Esophagus squamous epithelium (tissue), 5 donors: ENCODE measurements at regions not wholly inside any gene's neighbourhood (a gene's known extent, or its start where the extent isn't known, plus 50 kb on each side); places are given as distances from the start of the nearest gene placed in this dataset.

Experiments used
- DNase-seq: peaks from one replicate; lab custom pipeline; 2025; lab: John Stamatoyannopoulos, UW
- H3K27ac ChIP-seq, 4 donors: fragments of 200-600 bp; sonication (generic); one replicate each; pipeline ENCODE4 v1.5.1; 2016 to 2019; ENCODE audit warnings: mild to moderate bottlenecking in 1 of 4
- H3K27me3 ChIP-seq, 4 donors: fragments of 200-600 bp; sonication (generic); 1 replicate in 3 of 4; 2 replicates in 1 of 4; pipeline versions ENCODE4 v1.5.1 to v1.6.0; 2017 to 2021; ENCODE audit warnings: antibody characterized with exemption in 1 of 4
- H3K36me3 ChIP-seq, 3 donors: fragments of 200-600 bp; sonication (generic); one replicate each; pipeline ENCODE4 v1.5.1; 2016 to 2019
- H3K4me1 ChIP-seq, 3 donors: fragments of 200-600 bp; sonication (generic); one replicate each; pipeline ENCODE4 v1.5.1; 2017 to 2019
- H3K4me3 ChIP-seq, 4 donors: fragments of 200-600 bp; sonication (generic); 1 replicate in 3 of 4; 2 replicates in 1 of 4; pipeline ENCODE4 v1.5.1; 2016 to 2019; ENCODE audit warnings: mild to moderate bottlenecking in 2 of 4, moderate library complexity in 1 of 4
- H3K9me3 ChIP-seq, 3 donors: fragments of 200-600 bp; sonication (generic); one replicate each; pipeline ENCODE4 v1.5.1; 2016 to 2019
- POLR2A ChIP-seq, 4 donors: fragments of 450-650 bp; IDR thresholded peaks; one replicate each; pipeline ENCODE4 v1.6.1; 2017; ENCODE audit warnings: antibody characterized with exemption in 4 of 4, mild to moderate bottlenecking in 4 of 4, moderate library complexity in 3 of 4
- WGBS, 2 donors: methylation state at CpG; one replicate each; pipeline ENCODE4 v1.1.5; 2018; 5-methylcytosine and 5-hydroxymethylcytosine counted together
- intact Hi-C: fragments of 100-400 bp; cut with DNase I; formaldehyde crosslinking; loops from one replicate; pipeline ENCODE4 v1.15.0; 2022
- TF ChIP-seq, protein P1 (sequence below), 6 experiments: fragments of 450-650 bp in 4 of 6; fragments of 200-600 bp in 2 of 6; sonication (generic) in 2 of 6; IDR thresholded peaks; one replicate each; pipeline ENCODE4 v1.5.1; 2016 to 2019; ENCODE audit warnings: antibody characterized with exemption in 6 of 6, mild to moderate bottlenecking in 4 of 6, moderate library complexity in 4 of 6
- donor health status: DM: yes; HTN: yes; CAD: no.

DNA sequence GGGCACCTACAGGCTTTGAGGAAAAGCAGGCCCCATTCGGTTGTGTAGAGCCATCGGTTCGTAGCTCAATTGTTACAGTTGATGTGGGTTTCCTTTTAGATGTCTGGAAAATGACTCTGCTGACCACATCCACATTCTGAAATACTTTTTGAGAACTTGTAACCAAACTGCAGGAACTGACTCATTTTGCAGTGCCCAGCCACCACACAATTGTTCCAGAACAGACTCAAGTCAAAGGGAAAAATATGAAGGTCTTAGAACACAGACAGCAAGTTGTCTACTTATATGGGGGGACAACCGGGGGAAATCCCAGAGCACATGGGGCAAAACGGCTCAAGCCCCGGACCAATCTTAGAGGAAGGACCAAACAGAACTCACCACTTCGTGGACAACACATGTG, 557.6 kb upstream of the DIPK2B start:
- H3K4me3 ChIP-seq = no peak overlapping the region
- H3K27ac ChIP-seq = peak overlapping the region in 2 of 4 donors; percentile 47 to 59
- peaks cover 0 to 15% (median 0%) of the 10 kb centered on the region in 3 donors for H3K36me3 ChIP-seq
- no peaks in the 10 kb centered on the region for H3K27me3 ChIP-seq
- H3K4me1 ChIP-seq = peaks cover 6 to 73% (median 9%) of the 10 kb centered on the region in 3 donors
- WGBS, 2 donors = 44 to 60% methylated on average over 6 to 7 of the region's 7 CpGs
- intact Hi-C loops = no loop called here
- DNase-seq = no peak
- TF ChIP-seq POLR2A (IDR thresholded peaks at IDR 0.05) = peak in 1 of 4 donors; percentile 11
- TF ChIP-seq, protein P1, sequence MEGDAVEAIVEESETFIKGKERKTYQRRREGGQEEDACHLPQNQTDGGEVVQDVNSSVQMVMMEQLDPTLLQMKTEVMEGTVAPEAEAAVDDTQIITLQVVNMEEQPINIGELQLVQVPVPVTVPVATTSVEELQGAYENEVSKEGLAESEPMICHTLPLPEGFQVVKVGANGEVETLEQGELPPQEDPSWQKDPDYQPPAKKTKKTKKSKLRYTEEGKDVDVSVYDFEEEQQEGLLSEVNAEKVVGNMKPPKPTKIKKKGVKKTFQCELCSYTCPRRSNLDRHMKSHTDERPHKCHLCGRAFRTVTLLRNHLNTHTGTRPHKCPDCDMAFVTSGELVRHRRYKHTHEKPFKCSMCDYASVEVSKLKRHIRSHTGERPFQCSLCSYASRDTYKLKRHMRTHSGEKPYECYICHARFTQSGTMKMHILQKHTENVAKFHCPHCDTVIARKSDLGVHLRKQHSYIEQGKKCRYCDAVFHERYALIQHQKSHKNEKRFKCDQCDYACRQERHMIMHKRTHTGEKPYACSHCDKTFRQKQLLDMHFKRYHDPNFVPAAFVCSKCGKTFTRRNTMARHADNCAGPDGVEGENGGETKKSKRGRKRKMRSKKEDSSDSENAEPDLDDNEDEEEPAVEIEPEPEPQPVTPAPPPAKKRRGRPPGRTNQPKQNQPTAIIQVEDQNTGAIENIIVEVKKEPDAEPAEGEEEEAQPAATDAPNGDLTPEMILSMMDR (IDR thresholded peaks at IDR 0.05) = no peak
- no peaks in the 10 kb centered on the region for H3K9me3 ChIP-seq

DNA sequence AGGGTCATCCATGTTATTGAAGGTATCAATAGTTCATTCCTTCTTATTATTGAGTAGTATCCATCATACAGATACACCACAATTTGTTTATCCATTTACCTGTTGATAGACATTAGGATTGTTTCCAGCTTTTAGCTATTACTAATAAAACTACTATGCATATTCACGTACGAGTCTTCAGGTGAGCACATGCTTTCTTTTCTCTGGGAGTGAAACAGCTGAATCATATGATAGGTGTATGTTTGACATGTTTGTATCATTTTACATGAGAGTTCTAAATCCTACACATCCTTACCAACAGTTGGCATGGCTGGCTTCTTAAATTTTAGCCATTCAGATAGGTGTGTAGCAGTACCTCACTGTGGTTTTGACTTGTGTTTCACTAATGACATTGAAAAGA, 556.6 kb upstream of the DIPK2B start:
- intact Hi-C loops = no loop called here
- Histone ChIP-seq H3K4me3 (no peak overlapping the region), H3K36me3 (peaks cover 0 to 15% (median 0%) of the 10 kb centered on the region in 3 donors), H3K27me3 (no peaks in the 10 kb centered on the region), H3K27ac (peak overlapping the region in 1 of 4 donors; percentile 15), H3K9me3 (no peaks in the 10 kb centered on the region), H3K4me1 (peaks cover 5 to 73% (median 6%) of the 10 kb centered on the region in 3 donors)
- DNase-seq = no peak
- WGBS, 2 donors = 69 to 72% methylated on average over 2 of the region's 2 CpGs
- TF ChIP-seq, protein P1 (IDR thresholded peaks at IDR 0.05) = no peak
- TF ChIP-seq POLR2A (IDR thresholded peaks at IDR 0.05) = no peak

DNA sequence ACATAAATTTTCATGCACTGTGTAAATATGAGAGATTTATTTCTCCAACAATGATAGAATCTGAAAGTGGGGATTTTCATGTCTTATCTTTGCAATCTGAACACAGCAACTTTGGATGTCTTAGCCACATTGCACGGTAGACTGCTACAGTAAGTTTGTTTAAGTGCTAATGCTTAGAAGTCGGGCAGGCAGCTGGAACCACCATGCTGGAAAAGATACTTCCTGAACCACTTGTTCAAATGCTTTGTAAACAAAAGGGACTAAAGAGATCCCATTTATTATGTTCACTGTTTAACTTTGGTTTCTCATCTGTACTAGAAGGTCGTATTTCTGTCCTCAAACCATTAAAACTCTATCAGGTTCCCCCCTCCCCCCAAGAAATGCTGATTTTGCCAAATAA, 555.9 kb upstream of the DIPK2B start:
- H3K27ac ChIP-seq = peak overlapping the region in 2 of 4 donors; percentile 3 to 15
- H3K9me3 ChIP-seq = no peaks in the 10 kb centered on the region
- peaks cover 5 to 73% (median 6%) of the 10 kb centered on the region in 3 donors for H3K4me1 ChIP-seq
- WGBS, 2 donors = 13 to 23% methylated on average over 3 of the region's 3 CpGs
- TF ChIP-seq, protein P1 (IDR thresholded peaks at IDR 0.05) = no peak
- TF ChIP-seq POLR2A (IDR thresholded peaks at IDR 0.05) = no peak
- peaks cover 0 to 15% (median 0%) of the 10 kb centered on the region in 3 donors for H3K36me3 ChIP-seq
- no peaks in the 10 kb centered on the region for H3K27me3 ChIP-seq
- no peak for DNase-seq
- intact Hi-C loops = no loop called here
- H3K4me3 ChIP-seq = no peak overlapping the region

DNA sequence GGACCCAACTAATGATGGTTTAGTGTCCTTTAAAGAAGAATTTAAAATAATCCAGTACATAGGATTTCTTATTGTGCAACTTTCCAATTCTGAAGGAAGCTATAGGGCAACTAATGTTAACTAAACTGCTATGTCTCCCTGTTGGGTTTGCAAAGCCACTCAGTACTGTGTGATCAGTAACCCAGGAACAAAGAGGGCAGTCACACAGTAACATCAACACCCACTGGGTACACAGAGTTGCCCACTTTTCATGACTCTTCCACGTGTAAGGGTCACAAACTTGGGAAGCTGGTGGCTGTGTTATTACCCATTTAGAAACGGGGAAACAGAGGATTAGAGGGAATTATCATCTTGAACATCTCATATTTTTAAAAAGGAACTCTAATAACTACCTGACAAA, 555.0 kb upstream of the DIPK2B start:
- intact Hi-C loops = no loop called here
- H3K27ac ChIP-seq = no peak overlapping the region
- peaks cover 0 to 10% (median 0%) of the 10 kb centered on the region in 3 donors for H3K36me3 ChIP-seq
- 17% methylated on average over 2 of the region's 2 CpGs; no CpG with 5 or more reads in 1 of the 2 donors for WGBS, 2 donors
- no peak for DNase-seq
- peaks cover 6 to 73% (median 12%) of the 10 kb centered on the region in 3 donors for H3K4me1 ChIP-seq
- H3K4me3 ChIP-seq = no peak overlapping the region
- no peaks in the 10 kb centered on the region for H3K9me3 ChIP-seq
- no peaks in the 10 kb centered on the region for H3K27me3 ChIP-seq
- no peak for TF ChIP-seq POLR2A (IDR thresholded peaks at IDR 0.05)
- TF ChIP-seq, protein P1 (IDR thresholded peaks at IDR 0.05) = no peak

DNA sequence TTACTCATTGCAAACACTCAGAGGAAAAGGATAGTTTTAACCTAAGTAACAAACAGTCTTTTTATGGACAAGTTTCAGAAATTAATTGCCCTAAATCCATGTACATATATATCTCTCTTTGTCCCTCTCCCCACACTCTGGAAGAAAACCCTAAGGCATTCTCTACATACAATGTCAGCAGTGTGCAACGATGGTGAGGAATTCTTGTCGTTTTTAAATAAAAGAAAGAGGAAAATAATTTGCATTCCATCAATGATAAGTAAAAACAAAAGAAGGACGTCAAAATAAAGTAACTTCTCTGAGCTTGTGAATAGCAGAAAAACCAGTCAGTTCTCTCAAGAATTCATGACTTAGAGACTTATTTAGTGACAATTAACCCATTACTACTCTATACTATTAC, 550.5 kb upstream of the DIPK2B start:
- H3K9me3 ChIP-seq = no peaks in the 10 kb centered on the region
- TF ChIP-seq POLR2A (IDR thresholded peaks at IDR 0.05) = no peak
- TF ChIP-seq, protein P1 (IDR thresholded peaks at IDR 0.05) = no peak
- no peak for DNase-seq
- peaks cover 0 to 73% (median 20%) of the 10 kb centered on the region in 3 donors for H3K4me1 ChIP-seq
- H3K27me3 ChIP-seq = no peaks in the 10 kb centered on the region
- intact Hi-C loops = no loop called here
- peak overlapping the region in 2 of 4 donors; percentile 11 to 13 for H3K27ac ChIP-seq
- H3K4me3 ChIP-seq = no peak overlapping the region
- 17 to 28% methylated on average over 3 of the region's 3 CpGs for WGBS, 2 donors
- peaks cover 0 to 5% (median 0%) of the 10 kb centered on the region in 3 donors for H3K36me3 ChIP-seq
